ENCODE measurements at regions not wholly inside any gene's neighbourhood (a gene's known extent, or its start where the extent isn't known, plus 50 kb on each side); places are given as distances from the start of the nearest gene placed in this dataset.
"Not testable (repeated sequence)": the region's sequence is repeated elsewhere in the genome, so short reads cannot be mapped to it uniquely, and the experiment has no call there.

DNA sequence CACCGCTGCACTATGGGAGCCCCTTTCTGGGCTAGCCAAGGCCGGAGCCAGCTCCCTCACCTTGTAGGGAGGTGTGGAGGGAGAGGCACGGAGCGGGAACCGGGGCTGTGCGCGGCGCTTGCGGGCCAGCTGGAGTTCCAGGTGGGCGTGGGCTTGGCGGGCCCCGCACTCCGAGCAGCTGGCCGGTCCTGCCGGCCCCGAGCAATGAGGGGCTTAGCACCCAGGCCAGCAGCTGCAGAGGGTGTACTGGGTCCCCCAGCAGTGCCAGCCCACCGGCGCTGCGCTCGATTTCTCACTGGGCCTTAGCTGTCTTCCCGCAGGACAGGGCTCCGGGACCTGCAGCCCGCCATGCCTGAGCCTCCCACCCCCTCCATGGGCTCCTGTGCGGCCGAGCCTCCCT, 53.3 kb upstream of the NID2 start:
- TF ChIP-seq, protein P1, sequence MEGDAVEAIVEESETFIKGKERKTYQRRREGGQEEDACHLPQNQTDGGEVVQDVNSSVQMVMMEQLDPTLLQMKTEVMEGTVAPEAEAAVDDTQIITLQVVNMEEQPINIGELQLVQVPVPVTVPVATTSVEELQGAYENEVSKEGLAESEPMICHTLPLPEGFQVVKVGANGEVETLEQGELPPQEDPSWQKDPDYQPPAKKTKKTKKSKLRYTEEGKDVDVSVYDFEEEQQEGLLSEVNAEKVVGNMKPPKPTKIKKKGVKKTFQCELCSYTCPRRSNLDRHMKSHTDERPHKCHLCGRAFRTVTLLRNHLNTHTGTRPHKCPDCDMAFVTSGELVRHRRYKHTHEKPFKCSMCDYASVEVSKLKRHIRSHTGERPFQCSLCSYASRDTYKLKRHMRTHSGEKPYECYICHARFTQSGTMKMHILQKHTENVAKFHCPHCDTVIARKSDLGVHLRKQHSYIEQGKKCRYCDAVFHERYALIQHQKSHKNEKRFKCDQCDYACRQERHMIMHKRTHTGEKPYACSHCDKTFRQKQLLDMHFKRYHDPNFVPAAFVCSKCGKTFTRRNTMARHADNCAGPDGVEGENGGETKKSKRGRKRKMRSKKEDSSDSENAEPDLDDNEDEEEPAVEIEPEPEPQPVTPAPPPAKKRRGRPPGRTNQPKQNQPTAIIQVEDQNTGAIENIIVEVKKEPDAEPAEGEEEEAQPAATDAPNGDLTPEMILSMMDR (IDR thresholded peaks at IDR 0.05; ENCODE audit: low read depth, low read length): not testable (repeated sequence)
- TF ChIP-seq POLR2A (IDR thresholded peaks at IDR 0.05; ENCODE audit: extremely low read depth, insufficient read length); MYC (IDR thresholded peaks at IDR 0.05; ENCODE audit: low read depth, low read length): not testable (repeated sequence)
- TF ChIP-seq, protein P2, sequence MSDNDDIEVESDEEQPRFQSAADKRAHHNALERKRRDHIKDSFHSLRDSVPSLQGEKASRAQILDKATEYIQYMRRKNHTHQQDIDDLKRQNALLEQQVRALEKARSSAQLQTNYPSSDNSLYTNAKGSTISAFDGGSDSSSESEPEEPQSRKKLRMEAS (IDR thresholded peaks at IDR 0.05; ENCODE audit: low read depth, low read length): not testable (repeated sequence)

Measured in NB4 (cell line).